Esophagus muscularis mucosa (tissue), 4 donors: ENCODE measurements at regions not wholly inside any gene's neighbourhood (a gene's known extent, or its start where the extent isn't known, plus 50 kb on each side); places are given as distances from the start of the nearest gene placed in this dataset.

ENCODE experiments used
- EP300 ChIP-seq: sonication (generic); formaldehyde crosslinking; IDR thresholded peaks from one replicate; pipeline ENCODE4 v1.6.1; 2017; ENCODE audit warnings: antibody characterized with exemption
- POLR2A ChIP-seq: fragments of 450-650 bp; IDR thresholded peaks from one replicate; pipeline ENCODE4 v1.6.1; 2017; ENCODE audit warnings: antibody characterized with exemption, moderate library complexity, mild to moderate bottlenecking, low read depth
- POLR2AphosphoS5 ChIP-seq, 2 donors: sonication (generic); formaldehyde crosslinking; IDR thresholded peaks; one replicate each; pipeline ENCODE4 v1.6.1; 2017; ENCODE audit warnings: antibody characterized with exemption in 2 of 2
- TF ChIP-seq, protein P1 (sequence below), 3 experiments: fragments of 200-600 bp in 2 of 3; fragments of 450-650 bp in 1 of 3; sonication (generic) in 2 of 3; IDR thresholded peaks; one replicate each; pipeline ENCODE4 v1.5.1; 2017 to 2019; ENCODE audit warnings: antibody characterized with exemption in 3 of 3, mild to moderate bottlenecking in 2 of 3, moderate library complexity in 1 of 3

- TF ChIP-seq, protein P1, sequence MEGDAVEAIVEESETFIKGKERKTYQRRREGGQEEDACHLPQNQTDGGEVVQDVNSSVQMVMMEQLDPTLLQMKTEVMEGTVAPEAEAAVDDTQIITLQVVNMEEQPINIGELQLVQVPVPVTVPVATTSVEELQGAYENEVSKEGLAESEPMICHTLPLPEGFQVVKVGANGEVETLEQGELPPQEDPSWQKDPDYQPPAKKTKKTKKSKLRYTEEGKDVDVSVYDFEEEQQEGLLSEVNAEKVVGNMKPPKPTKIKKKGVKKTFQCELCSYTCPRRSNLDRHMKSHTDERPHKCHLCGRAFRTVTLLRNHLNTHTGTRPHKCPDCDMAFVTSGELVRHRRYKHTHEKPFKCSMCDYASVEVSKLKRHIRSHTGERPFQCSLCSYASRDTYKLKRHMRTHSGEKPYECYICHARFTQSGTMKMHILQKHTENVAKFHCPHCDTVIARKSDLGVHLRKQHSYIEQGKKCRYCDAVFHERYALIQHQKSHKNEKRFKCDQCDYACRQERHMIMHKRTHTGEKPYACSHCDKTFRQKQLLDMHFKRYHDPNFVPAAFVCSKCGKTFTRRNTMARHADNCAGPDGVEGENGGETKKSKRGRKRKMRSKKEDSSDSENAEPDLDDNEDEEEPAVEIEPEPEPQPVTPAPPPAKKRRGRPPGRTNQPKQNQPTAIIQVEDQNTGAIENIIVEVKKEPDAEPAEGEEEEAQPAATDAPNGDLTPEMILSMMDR (IDR thresholded peaks at IDR 0.05), result no peak
- TF ChIP-seq EP300 (no peak), POLR2A (no peak), POLR2AphosphoS5 (IDR thresholded peaks at IDR 0.05) (no peak)
Observed at GRCh38 chr1:87612956-87613355, 284.3 kb downstream of the LMO4 start.
